Right lobe of liver (tissue), 4 donors: ENCODE measurements at regions not wholly inside any gene's neighbourhood (a gene's known extent, or its start where the extent isn't known, plus 50 kb on each side); places are given as distances from the start of the nearest gene placed in this dataset.

ENCODE experiments used
- POLR2A ChIP-seq: fragments of 450-650 bp; IDR thresholded peaks from one replicate; pipeline ENCODE4 v1.6.1; 2017; ENCODE audit warnings: antibody characterized with exemption, mild to moderate bottlenecking
- TF ChIP-seq, protein P1 (sequence below), 4 donors: fragments of 200-600 bp in 3 of 4; fragments of 450-650 bp in 1 of 4; IDR thresholded peaks; one replicate each; pipeline versions ENCODE4 v1.5.1 to v1.8.0; 2016 to 2022; ENCODE audit warnings: antibody characterized with exemption in 4 of 4, mild to moderate bottlenecking in 2 of 4
- donor health status: DM: no; HTN: no; CAD: no.
- donor health status: DM: no; HTN: no; CAD: no.
- donor health status: DM: no; HTN: yes; CAD: no.

DNA sequence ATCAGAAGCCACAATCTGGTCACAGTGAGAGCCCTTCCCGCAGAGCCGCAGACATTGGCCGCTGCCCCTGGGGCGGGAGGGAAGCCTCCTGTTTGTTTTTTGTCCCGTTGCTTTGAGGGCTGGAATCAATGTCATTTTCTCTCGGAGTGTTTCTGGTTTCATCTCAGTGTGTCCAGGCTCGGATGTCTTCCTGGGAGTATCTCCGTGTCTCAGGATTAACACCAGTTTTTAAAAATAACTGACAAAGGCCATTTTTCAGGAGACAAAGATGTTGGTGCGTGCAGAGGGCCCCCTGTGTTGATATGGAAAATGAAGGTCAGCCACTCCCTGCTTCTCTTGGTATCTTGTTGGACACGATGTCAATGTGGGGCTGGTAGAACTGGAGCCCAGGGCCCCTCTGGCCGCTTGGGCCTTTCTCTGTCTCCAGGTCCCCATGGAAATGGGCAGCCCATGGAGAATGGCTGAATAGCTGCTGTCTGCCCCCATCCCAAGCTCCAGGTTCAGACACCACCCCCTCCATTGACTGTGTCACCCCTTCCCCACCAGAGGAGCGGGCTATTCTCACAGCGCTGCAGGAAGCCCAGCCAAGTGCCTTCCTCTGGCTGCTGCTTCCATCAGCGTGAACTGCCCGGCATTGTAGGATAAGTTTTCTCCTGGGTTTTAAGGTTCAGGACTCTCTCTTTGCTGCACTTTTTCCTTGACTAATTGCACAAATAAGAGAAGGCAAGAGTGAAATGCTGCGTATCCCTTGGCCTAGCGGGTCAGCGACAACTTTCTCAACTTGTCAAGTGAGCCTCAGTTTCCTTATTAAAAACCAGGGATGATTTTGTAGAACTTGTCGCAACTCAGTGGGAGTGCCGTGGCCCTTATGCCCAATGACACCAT lies 72.2 kb upstream of the METTL9 start:
- TF ChIP-seq, protein P1, sequence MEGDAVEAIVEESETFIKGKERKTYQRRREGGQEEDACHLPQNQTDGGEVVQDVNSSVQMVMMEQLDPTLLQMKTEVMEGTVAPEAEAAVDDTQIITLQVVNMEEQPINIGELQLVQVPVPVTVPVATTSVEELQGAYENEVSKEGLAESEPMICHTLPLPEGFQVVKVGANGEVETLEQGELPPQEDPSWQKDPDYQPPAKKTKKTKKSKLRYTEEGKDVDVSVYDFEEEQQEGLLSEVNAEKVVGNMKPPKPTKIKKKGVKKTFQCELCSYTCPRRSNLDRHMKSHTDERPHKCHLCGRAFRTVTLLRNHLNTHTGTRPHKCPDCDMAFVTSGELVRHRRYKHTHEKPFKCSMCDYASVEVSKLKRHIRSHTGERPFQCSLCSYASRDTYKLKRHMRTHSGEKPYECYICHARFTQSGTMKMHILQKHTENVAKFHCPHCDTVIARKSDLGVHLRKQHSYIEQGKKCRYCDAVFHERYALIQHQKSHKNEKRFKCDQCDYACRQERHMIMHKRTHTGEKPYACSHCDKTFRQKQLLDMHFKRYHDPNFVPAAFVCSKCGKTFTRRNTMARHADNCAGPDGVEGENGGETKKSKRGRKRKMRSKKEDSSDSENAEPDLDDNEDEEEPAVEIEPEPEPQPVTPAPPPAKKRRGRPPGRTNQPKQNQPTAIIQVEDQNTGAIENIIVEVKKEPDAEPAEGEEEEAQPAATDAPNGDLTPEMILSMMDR (IDR thresholded peaks at IDR 0.05) = no peak
- TF ChIP-seq POLR2A = no peak
